ENCODE measurements at regions not wholly inside any gene's neighbourhood (a gene's known extent, or its start where the extent isn't known, plus 50 kb on each side); places are given as distances from the start of the nearest gene placed in this dataset.
A peak's percentile ranks its signal among the peaks of the same experiment; 100 is the strongest.
"Not testable (repeated sequence)": the region's sequence is repeated elsewhere in the genome, so short reads cannot be mapped to it uniquely, and the experiment has no call there.

DNA sequence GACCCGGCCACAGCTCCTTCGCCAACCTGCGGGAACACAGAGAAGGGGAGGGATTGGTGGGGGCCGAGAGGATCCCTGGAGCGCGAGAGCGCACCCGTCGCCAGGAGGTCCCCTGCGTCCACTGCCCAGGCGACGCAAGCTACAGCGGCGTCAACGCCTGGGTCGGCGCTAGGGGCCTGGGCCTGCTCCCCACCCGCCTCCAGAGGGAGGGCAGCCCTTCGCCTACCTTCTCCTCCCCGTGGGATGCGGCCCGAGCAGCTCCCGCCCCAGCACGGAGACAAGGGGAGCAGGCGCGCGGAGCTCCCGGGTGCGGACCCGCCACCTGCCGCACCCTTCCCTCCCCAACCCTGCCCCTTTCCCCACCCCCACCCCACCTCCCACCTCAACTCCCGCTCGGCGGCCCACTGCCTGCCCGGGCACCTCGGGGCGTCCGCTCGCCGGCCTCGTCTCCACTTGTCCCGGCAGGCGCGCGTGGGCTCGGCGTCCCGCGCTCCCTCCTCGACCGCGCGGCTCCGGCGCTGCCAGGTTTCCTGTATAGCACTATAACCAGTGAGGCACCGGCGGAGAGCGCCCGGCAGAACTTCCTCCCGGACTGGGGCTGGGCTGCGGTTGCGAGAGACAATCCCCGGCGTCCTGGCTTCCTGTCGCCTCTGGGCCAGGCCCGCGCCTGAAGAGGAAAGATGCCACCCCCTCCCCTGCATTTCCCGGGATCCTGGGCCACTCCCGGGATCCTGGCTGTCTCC, 119.1 kb upstream of the SMURF2 start:
- no peak for DNase-seq (ENCODE audit: extremely low spot score)
- Histone ChIP-seq H3K27ac (ENCODE audit: low read depth) (no peak overlapping the region), H3K4me1 (ENCODE audit: insufficient read depth) (peaks cover 2% of the 10 kb centered on the region), H3K36me3 (ENCODE audit: insufficient read depth) (peaks cover under 1% of the 10 kb centered on the region), H3K4me3 (ENCODE audit: low read depth, low read length) (peak overlapping the region; percentile 42)
- WGBS: 2% methylated on average over 69 of the region's 69 CpGs

DNA sequence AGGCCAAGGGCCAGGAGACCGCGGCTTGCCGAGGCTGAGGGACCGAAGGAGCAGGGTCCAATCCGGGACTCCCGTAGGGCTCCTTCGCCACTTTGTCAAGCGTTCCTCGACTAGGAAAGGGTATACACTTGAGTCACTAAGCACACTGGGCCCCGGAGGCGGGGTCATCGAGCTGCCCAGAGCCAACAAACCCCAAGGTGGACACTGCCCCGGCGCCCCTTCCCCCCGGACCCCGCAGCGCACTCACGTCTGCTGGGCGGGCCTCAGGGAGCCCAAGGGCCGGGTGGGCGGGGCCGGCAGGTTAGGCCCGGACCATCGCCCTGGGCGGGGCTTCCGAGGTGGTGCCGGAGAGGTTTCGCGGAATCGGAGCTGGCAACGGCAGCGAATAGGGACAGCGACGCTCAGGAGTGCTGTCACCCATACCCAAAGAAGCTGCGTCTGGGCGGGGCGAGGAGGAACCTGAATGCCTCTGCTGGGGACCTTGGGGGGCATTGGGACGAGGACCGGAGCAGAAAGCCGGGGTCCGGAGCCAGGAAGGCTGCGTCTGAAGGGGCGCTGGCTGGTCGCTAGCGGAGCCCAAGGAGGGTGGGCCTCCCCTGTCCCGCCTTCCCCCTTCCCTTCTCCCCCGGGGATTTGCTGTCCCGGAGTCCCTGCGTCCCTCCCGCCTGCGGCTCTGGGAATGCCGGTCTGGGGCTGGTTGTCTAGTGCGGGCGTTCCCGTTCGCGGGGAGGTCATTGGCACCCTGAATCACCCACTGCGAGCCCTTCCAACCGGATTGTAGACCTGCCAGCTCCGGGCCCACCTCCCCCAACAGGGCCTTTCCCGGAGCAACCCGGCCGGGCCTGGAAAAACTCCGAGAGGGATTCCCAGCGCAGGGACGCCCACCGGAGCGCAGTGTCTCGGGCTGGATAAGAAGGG, 118.2 kb upstream of the SMURF2 start:
- no peak for DNase-seq (ENCODE audit: extremely low spot score)
- Histone ChIP-seq H3K36me3 (ENCODE audit: insufficient read depth) (no peaks in the 10 kb centered on the region), H3K27ac (ENCODE audit: low read depth) (no peak overlapping the region), H3K4me3 (ENCODE audit: low read depth, low read length) (peak overlapping the region; percentile 42), H3K4me1 (ENCODE audit: insufficient read depth) (peaks cover 2% of the 10 kb centered on the region)
- WGBS: under 1% methylated on average over 69 of the region's 69 CpGs

DNA sequence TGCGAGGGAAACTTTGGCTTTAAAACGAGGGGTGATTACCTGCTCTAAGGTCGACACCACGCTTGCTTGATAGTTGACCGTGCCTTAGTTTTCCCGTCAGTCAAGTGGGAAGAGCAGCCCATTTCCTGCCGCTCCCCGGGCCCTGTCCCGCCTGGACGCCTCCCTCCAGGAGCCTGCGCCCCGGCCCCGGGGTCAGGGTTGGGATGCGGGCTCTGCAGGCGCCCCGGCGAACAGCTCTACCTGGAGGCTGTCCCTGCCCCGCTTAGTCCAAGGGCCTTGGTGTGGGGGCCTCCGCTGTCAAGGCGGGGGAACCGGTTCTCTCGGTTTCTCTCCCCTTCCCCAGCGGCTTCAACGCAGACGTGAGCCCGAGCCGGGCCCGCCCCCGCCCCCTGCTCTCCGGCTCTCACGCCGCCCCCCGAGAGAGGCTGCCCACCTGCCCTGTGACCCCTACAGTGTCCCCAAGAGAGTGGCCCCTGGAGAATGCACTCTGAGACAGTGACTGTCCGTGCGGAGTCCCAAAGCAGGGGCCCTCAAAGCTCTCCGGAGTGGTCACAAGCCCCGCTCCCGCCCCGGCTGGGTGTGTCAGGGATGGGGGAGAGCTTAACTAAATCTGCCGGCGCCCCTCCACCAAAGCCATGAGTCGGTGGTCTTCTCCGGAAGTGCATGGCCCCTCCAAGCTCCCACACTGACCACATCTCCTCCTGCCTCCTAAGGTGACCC, 117.4 kb upstream of the SMURF2 start:
- no peak for DNase-seq (ENCODE audit: extremely low spot score)
- WGBS: 13% methylated on average over 43 of the region's 43 CpGs
- Histone ChIP-seq H3K27ac (ENCODE audit: low read depth) (no peak overlapping the region), H3K4me3 (ENCODE audit: low read depth, low read length) (peak overlapping the region; percentile 42), H3K36me3 (ENCODE audit: insufficient read depth) (no peaks in the 10 kb centered on the region), H3K4me1 (ENCODE audit: insufficient read depth) (peaks cover 2% of the 10 kb centered on the region)

- DNase-seq (ENCODE audit: extremely low spot score); H3K27ac ChIP-seq (ENCODE audit: low read depth); H3K4me1 ChIP-seq (ENCODE audit: insufficient read depth); H3K36me3 ChIP-seq (ENCODE audit: insufficient read depth): not testable (repeated sequence)
- peak overlapping the region; percentile 23 for H3K4me3 ChIP-seq (ENCODE audit: low read depth, low read length)
- WGBS: 17% methylated on average over 13 of the region's 13 CpGs
Observed at GRCh38 chr17:64779098-64779375, 116.9 kb upstream of the SMURF2 start.

GRCh38 chr17:64778240-64779097, 116.4 kb upstream of the SMURF2 start:
- Histone ChIP-seq H3K36me3 (ENCODE audit: insufficient read depth) (no peaks in the 10 kb centered on the region), H3K4me1 (ENCODE audit: insufficient read depth) (peaks cover 2% of the 10 kb centered on the region), H3K27ac (ENCODE audit: low read depth) (no peak overlapping the region), H3K4me3 (ENCODE audit: low read depth, low read length) (peak overlapping the region; percentile 23)
- WGBS: 10% methylated on average over 107 of the region's 107 CpGs
- DNase-seq (ENCODE audit: extremely low spot score): no peak

GRCh38 chr17:64777415-64778239, 115.5 kb upstream of the SMURF2 start:
- DNase-seq (ENCODE audit: extremely low spot score): no peak
- H3K27ac ChIP-seq (ENCODE audit: low read depth): no peak overlapping the region
- WGBS: 25% methylated on average over 21 of the region's 21 CpGs

GRCh38 chr17:64776720-64777414, 114.8 kb upstream of the SMURF2 start:
- not testable (repeated sequence) for H3K4me1 ChIP-seq (ENCODE audit: insufficient read depth); H3K4me3 ChIP-seq (ENCODE audit: low read depth, low read length); H3K36me3 ChIP-seq (ENCODE audit: insufficient read depth); H3K27ac ChIP-seq (ENCODE audit: low read depth)
- DNase-seq (ENCODE audit: extremely low spot score): peak; percentile 70
- 3% methylated on average over 38 of the region's 38 CpGs for WGBS

More at GRCh38 chr17:64777415-64778239, 115.5 kb upstream of the SMURF2 start:
- no peak overlapping the region for H3K4me3 ChIP-seq (ENCODE audit: low read depth, low read length)
- H3K4me1 ChIP-seq (ENCODE audit: insufficient read depth): peaks cover 2% of the 10 kb centered on the region
- H3K36me3 ChIP-seq (ENCODE audit: insufficient read depth): no peaks in the 10 kb centered on the region

GRCh38 chr17:64775701-64776570, 113.8 kb upstream of the SMURF2 start:
- no peaks in the 10 kb centered on the region for H3K36me3 ChIP-seq (ENCODE audit: insufficient read depth)
- H3K4me3 ChIP-seq (ENCODE audit: low read depth, low read length): no peak overlapping the region
- H3K4me1 ChIP-seq (ENCODE audit: insufficient read depth): peaks cover 2% of the 10 kb centered on the region
- WGBS: 68% methylated on average over 14 of the region's 15 CpGs
- DNase-seq (ENCODE audit: extremely low spot score): no peak
- H3K27ac ChIP-seq (ENCODE audit: low read depth): no peak overlapping the region

DNA sequence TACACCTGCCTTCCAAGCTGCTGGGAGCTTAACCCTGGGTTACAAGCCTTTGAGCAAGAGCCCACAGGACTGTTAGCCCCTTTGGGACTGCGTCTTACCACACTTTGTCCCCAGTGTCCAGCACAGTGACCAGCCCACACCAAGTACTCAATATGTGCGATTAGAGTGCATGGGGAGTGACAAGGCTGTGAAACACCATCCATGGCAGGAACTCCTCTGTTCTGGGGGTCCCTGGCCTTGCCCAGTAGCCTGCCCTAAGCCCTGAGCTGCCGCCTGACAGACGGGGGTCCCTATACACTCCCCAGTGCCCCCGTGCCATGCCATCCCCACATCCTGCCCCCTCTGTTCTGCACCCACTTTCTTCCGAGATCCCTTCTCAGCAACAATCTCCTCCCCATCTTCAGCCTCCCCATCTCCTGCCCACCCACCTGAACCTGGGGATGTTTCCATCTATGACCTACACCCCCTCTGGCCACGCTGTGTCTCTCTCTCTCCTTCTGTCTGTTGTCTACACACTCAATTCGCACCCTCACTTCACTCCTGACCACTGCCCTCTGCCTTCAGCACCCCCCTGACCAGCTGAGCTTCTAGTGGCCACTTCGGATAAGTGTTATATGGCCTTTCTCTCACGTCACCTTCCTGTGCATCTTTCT, 112.9 kb upstream of the SMURF2 start:
- no peak for DNase-seq (ENCODE audit: extremely low spot score)
- peaks cover 2% of the 10 kb centered on the region for H3K4me1 ChIP-seq (ENCODE audit: insufficient read depth)
- H3K36me3 ChIP-seq (ENCODE audit: insufficient read depth): no peaks in the 10 kb centered on the region
- no peak overlapping the region for H3K27ac ChIP-seq (ENCODE audit: low read depth)
- WGBS: 87% methylated on average over 10 of the region's 10 CpGs
- no peak overlapping the region for H3K4me3 ChIP-seq (ENCODE audit: low read depth, low read length)

GRCh38 chr17:64773836-64774761, 112.0 kb upstream of the SMURF2 start:
- WGBS: 60% methylated on average over 18 of the region's 18 CpGs
- no peak for DNase-seq (ENCODE audit: extremely low spot score)

More at GRCh38 chr17:64773836-64774761, 112.0 kb upstream of the SMURF2 start:
- no peaks in the 10 kb centered on the region for H3K36me3 ChIP-seq (ENCODE audit: insufficient read depth)
- no peaks in the 10 kb centered on the region for H3K4me1 ChIP-seq (ENCODE audit: insufficient read depth)
- H3K27ac ChIP-seq (ENCODE audit: low read depth): no peak overlapping the region
- no peak overlapping the region for H3K4me3 ChIP-seq (ENCODE audit: low read depth, low read length)

All from urinary bladder (tissue), 3 donors.